Kidney (tissue), 13 donors: ENCODE measurements at regions not wholly inside any gene's neighbourhood (a gene's known extent, or its start where the extent isn't known, plus 50 kb on each side); places are given as distances from the start of the nearest gene placed in this dataset.

Experiments used
- DNase-seq, 5 donors: peaks; one replicate each; pipeline ENCODE4 v3.0.0-alpha.2; 2013 to 2020
- FAIRE-seq: peaks from 2 replicates; lab custom pipeline; 2012; peaks lifted over from hg19 to GRCh38; lab: Jason Lieb, UNC
- H3K27ac ChIP-seq, 2 donors: one replicate each; pipeline ENCODE4 v1.7.0; 2013; ENCODE audit warnings: low read depth in 2 of 2, low read length in 2 of 2, inconsistent platforms in 1 of 2
- H3K27me3 ChIP-seq: one replicate; pipeline ENCODE4 v1.7.1; 2013; ENCODE audit warnings: low read length, inconsistent platforms; ENCODE audit not compliant: control insufficient read depth, insufficient read depth
- H3K36me3 ChIP-seq, 3 donors: one replicate each; pipeline versions ENCODE4 v1.7.0 to v1.7.1; 2013; ENCODE audit warnings: low read length in 3 of 3, control low read depth in 1 of 3, inconsistent platforms in 1 of 3; ENCODE audit not compliant: insufficient read depth in 3 of 3, control insufficient read depth in 2 of 3
- H3K4me1 ChIP-seq, 3 donors: one replicate each; pipeline versions ENCODE4 v1.7.0 to v1.7.1; 2013; ENCODE audit warnings: low read length in 3 of 3, inconsistent platforms in 1 of 3, low read depth in 1 of 3; ENCODE audit not compliant: control insufficient read depth in 2 of 3, insufficient read depth in 2 of 3
- H3K4me3 ChIP-seq, 3 donors: one replicate each; pipeline versions ENCODE4 v1.7.0 to v1.8.1; 2013; ENCODE audit warnings: low read length in 3 of 3, control low read depth in 1 of 3, inconsistent platforms in 1 of 3
- H3K9ac ChIP-seq, 3 donors: one replicate each; pipeline versions ENCODE4 v1.7.0 to v1.7.1; 2013; ENCODE audit warnings: low read length in 3 of 3, control low read depth in 1 of 3, inconsistent platforms in 1 of 3
- H3K9me3 ChIP-seq, 3 donors: one replicate each; pipeline versions ENCODE4 v1.7.0 to v1.7.1; 2013; ENCODE audit warnings: low read length in 3 of 3, control low read depth in 1 of 3, inconsistent platforms in 1 of 3; ENCODE audit not compliant: control insufficient read depth in 2 of 3, insufficient read depth in 1 of 3
- intact Hi-C: fragments of 100-400 bp; cut with DNase I; formaldehyde crosslinking; loops from one replicate; pipeline ENCODE4 v1.11.1; 2022
- TF ChIP-seq, protein P1 (sequence below): IDR thresholded peaks from 3 replicates; pipeline ENCODE4 v1.5.1; 2012; ENCODE audit warnings: mild to moderate bottlenecking, moderate library complexity, borderline replicate concordance; ENCODE audit not compliant: insufficient read depth; ENCODE audit errors: extremely low read depth
- donor health status: control.
- donor health status: control.
- donor health status: control.
- donor health status: control.
- donor health status: control.
- donor health status: DM: yes; HTN: yes; CAD: no.
- donor health status: Normal renal cell carcinoma (clear cell type).

DNA sequence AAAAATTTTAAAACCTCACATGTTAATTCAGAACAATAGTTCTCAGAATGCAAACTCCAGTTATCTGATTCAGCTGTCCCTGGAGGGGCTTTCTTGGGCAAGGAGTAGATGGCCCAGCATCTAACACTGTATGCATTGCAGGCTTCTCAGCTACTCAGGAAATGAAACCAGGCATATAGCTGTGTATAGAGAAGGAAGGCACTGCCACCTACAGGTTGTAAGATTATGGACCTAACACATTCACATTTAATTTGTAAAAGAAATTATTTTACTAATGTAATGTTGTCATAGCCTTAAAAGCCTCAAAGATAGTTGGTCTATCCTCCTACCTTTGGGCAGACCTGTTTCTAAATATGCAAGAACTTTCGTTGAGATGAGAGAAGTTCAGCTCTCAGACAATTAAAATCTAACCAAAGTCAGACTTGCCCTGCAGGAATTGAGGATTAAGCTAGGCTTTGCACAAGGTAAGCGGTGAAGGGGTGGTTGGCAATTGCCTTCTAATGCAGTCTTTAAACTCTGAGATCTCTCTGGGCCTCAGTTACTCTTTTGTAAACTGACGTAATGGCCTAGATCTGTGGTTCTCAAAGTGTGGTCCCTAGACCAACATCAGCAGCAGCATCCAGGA, 132.8 kb upstream of the SLC24A5 start:
- DNase-seq: peak in 3 of 5 donors; percentile 44 to 84 (median 76)
- TF ChIP-seq, protein P1, sequence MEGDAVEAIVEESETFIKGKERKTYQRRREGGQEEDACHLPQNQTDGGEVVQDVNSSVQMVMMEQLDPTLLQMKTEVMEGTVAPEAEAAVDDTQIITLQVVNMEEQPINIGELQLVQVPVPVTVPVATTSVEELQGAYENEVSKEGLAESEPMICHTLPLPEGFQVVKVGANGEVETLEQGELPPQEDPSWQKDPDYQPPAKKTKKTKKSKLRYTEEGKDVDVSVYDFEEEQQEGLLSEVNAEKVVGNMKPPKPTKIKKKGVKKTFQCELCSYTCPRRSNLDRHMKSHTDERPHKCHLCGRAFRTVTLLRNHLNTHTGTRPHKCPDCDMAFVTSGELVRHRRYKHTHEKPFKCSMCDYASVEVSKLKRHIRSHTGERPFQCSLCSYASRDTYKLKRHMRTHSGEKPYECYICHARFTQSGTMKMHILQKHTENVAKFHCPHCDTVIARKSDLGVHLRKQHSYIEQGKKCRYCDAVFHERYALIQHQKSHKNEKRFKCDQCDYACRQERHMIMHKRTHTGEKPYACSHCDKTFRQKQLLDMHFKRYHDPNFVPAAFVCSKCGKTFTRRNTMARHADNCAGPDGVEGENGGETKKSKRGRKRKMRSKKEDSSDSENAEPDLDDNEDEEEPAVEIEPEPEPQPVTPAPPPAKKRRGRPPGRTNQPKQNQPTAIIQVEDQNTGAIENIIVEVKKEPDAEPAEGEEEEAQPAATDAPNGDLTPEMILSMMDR: peak; percentile 64
- no peaks in the 10 kb centered on the region for H3K9me3 ChIP-seq
- H3K4me3 ChIP-seq: no peak overlapping the region
- no peak overlapping the region for H3K27ac ChIP-seq
- intact Hi-C loops: loop anchor here (5.0 kb wide), 1 partner anchor 786 kb away; no protein-coding TSS in a partner anchor
- H3K9ac ChIP-seq: no peak overlapping the region
- H3K27me3 ChIP-seq: no peaks in the 10 kb centered on the region
- no peaks in the 10 kb centered on the region for H3K36me3 ChIP-seq
- no peaks in the 10 kb centered on the region for H3K4me1 ChIP-seq
- FAIRE-seq: peak; percentile 50

DNA sequence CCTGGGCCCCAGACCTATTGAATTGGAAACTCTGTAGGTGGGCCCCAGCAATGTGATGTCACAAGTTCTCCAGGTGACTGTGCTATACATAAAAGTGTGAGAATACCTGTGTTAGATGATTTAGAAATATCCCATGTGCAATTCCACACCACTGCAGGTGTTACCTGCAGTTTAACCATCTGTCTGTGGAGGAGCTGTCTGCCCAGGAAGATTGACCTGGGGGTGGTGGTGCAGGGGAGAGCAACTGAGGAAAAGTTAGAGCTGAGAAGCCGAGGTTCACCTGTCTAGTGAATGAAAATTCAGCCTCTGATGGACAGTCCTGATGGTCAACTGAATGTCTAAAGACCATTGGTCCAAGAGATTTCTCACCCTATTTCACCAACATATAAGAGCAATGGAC, 132.2 kb upstream of the SLC24A5 start:
- Histone ChIP-seq H3K9ac (no peak overlapping the region), H3K27me3 (no peaks in the 10 kb centered on the region), H3K4me1 (no peaks in the 10 kb centered on the region), H3K4me3 (no peak overlapping the region), H3K36me3 (no peaks in the 10 kb centered on the region), H3K27ac (peak overlapping the region in 1 of 2 donors; percentile 10), H3K9me3 (no peaks in the 10 kb centered on the region)
- FAIRE-seq: no peak
- TF ChIP-seq, protein P1: no peak
- DNase-seq: no peak
- intact Hi-C loops: loop anchor here (5.0 kb wide), 1 partner anchor 786 kb away; no protein-coding TSS in a partner anchor

DNA sequence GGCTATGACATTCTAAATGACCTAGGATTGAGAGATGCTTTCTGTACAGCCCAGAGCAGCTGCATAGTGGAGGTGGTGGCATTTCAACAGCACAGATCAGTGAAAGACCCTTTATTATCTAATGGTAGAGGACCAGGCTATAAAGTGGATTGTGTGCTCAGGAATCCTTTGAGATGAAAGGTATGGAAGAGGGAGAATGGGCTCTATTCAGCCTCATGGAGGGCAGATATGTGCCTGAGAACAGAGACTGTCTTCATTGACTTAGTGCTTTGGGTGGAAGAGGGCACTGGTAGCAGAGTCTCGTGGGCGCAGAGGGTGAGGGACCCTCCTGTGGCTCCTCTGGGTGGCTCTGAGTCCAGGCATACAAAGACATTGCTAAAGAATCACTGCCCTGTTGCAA, 130.0 kb upstream of the SLC24A5 start:
- FAIRE-seq (no peak), DNase-seq (no peak)
- Histone ChIP-seq H3K4me1 (no peaks in the 10 kb centered on the region), H3K4me3 (no peak overlapping the region), H3K9ac (no peak overlapping the region), H3K36me3 (no peaks in the 10 kb centered on the region), H3K9me3 (no peaks in the 10 kb centered on the region), H3K27me3 (no peaks in the 10 kb centered on the region), H3K27ac (no peak overlapping the region)
- TF ChIP-seq, protein P1: no peak
- intact Hi-C loops: loop anchor here (10.0 kb wide), 1 partner anchor 286 kb away; no protein-coding TSS in a partner anchor
